ENCODE measurements at regions not wholly inside any gene's neighbourhood (a gene's known extent, or its start where the extent isn't known, plus 50 kb on each side); places are given as distances from the start of the nearest gene placed in this dataset.

- Mint-ChIP-seq H3K36me3 (ENCODE audit: low read depth) (no peaks in the 10 kb centered on the region), H3K4me1 (ENCODE audit: low read depth) (no peaks in the 10 kb centered on the region), H3K9me3 (ENCODE audit: insufficient read depth) (no peaks in the 10 kb centered on the region), H3K27me3 (ENCODE audit: low read depth) (peaks cover 2% of the 10 kb centered on the region), H3K4me3 (no peak overlapping the region), H3K27ac (no peak overlapping the region)
- no peak for ATAC-seq
- ChIA-PET CTCF (no interaction called here), POLR2A (no interaction called here)
- DNase-seq = no peak
Observed at GRCh38 chr2:59691518-59692190, 861.8 kb downstream of the BCL11A start.

GRCh38 chr2:59690849-59691248, 862.6 kb downstream of the BCL11A start:
- no peak for DNase-seq
- Mint-ChIP-seq H3K9me3 (ENCODE audit: insufficient read depth) (no peaks in the 10 kb centered on the region), H3K27me3 (ENCODE audit: low read depth) (peaks cover 2% of the 10 kb centered on the region), H3K27ac (no peak overlapping the region), H3K36me3 (ENCODE audit: low read depth) (no peaks in the 10 kb centered on the region), H3K4me3 (no peak overlapping the region), H3K4me1 (ENCODE audit: low read depth) (no peaks in the 10 kb centered on the region)
- POLR2A ChIA-PET = no interaction called here
- CTCF ChIA-PET = no interaction called here
- no peak for ATAC-seq

GRCh38 chr2:59684771-59685166, 868.7 kb downstream of the BCL11A start:
- Mint-ChIP-seq H3K4me3 (no peak overlapping the region), H3K9me3 (ENCODE audit: insufficient read depth) (peaks cover 6% of the 10 kb centered on the region), H3K27me3 (ENCODE audit: low read depth) (peaks cover 2% of the 10 kb centered on the region), H3K36me3 (ENCODE audit: low read depth) (no peaks in the 10 kb centered on the region), H3K27ac (no peak overlapping the region), H3K4me1 (ENCODE audit: low read depth) (no peaks in the 10 kb centered on the region)
- no peak for ATAC-seq
- DNase-seq = no peak
- CTCF ChIA-PET = no interaction called here
- POLR2A ChIA-PET = no interaction called here

- POLR2A ChIA-PET = no interaction called here
- ATAC-seq = no peak
- Mint-ChIP-seq H3K9me3 (ENCODE audit: insufficient read depth) (peaks cover 6% of the 10 kb centered on the region), H3K27ac (no peak overlapping the region), H3K4me3 (no peak overlapping the region), H3K27me3 (ENCODE audit: low read depth) (peaks cover 2% of the 10 kb centered on the region), H3K36me3 (ENCODE audit: low read depth) (no peaks in the 10 kb centered on the region), H3K4me1 (ENCODE audit: low read depth) (no peaks in the 10 kb centered on the region)
- CTCF ChIA-PET = no interaction called here
- DNase-seq = no peak
Observed at GRCh38 chr2:59684116-59684770, 869.2 kb downstream of the BCL11A start.

GRCh38 chr2:59680863-59681262, 872.6 kb downstream of the BCL11A start:
- no peaks in the 10 kb centered on the region for H3K4me1 Mint-ChIP-seq (ENCODE audit: low read depth)
- H3K27me3 Mint-ChIP-seq (ENCODE audit: low read depth) = no peaks in the 10 kb centered on the region
- H3K27ac Mint-ChIP-seq = no peak overlapping the region
- peaks cover 6% of the 10 kb centered on the region for H3K9me3 Mint-ChIP-seq (ENCODE audit: insufficient read depth)
- DNase-seq = no peak
- H3K36me3 Mint-ChIP-seq (ENCODE audit: low read depth) = no peaks in the 10 kb centered on the region
- ChIA-PET CTCF (no interaction called here), POLR2A (no interaction called here)
- no peak overlapping the region for H3K4me3 Mint-ChIP-seq
- no peak for ATAC-seq

- Mint-ChIP-seq H3K27ac (no peak overlapping the region), H3K4me1 (ENCODE audit: low read depth) (no peaks in the 10 kb centered on the region), H3K36me3 (ENCODE audit: low read depth) (no peaks in the 10 kb centered on the region), H3K27me3 (ENCODE audit: low read depth) (no peaks in the 10 kb centered on the region), H3K9me3 (ENCODE audit: insufficient read depth) (no peaks in the 10 kb centered on the region), H3K4me3 (no peak overlapping the region)
- no peak for DNase-seq
- no peak for ATAC-seq
- ChIA-PET CTCF (no interaction called here), POLR2A (no interaction called here)
Observed at GRCh38 chr2:59677158-59677557, 876.3 kb downstream of the BCL11A start.

- Mint-ChIP-seq H3K36me3 (ENCODE audit: low read depth) (no peaks in the 10 kb centered on the region), H3K27ac (no peak overlapping the region), H3K9me3 (ENCODE audit: insufficient read depth) (no peaks in the 10 kb centered on the region), H3K4me3 (no peak overlapping the region), H3K27me3 (ENCODE audit: low read depth) (no peaks in the 10 kb centered on the region), H3K4me1 (ENCODE audit: low read depth) (no peaks in the 10 kb centered on the region)
- DNase-seq = no peak
- ChIA-PET POLR2A (no interaction called here), CTCF (no interaction called here)
- no peak for ATAC-seq
Observed at GRCh38 chr2:59674100-59674499, 879.4 kb downstream of the BCL11A start.

GRCh38 chr2:59665021-59665420, 888.4 kb downstream of the BCL11A start:
- H3K9me3 Mint-ChIP-seq (ENCODE audit: insufficient read depth) = no peaks in the 10 kb centered on the region
- no peak overlapping the region for H3K4me3 Mint-ChIP-seq
- no peaks in the 10 kb centered on the region for H3K36me3 Mint-ChIP-seq (ENCODE audit: low read depth)
- no peak overlapping the region for H3K27ac Mint-ChIP-seq
- DNase-seq = no peak
- no peaks in the 10 kb centered on the region for H3K4me1 Mint-ChIP-seq (ENCODE audit: low read depth)
- ATAC-seq = no peak
- H3K27me3 Mint-ChIP-seq (ENCODE audit: low read depth) = no peaks in the 10 kb centered on the region
- ChIA-PET POLR2A (no interaction called here), CTCF (no interaction called here)

GRCh38 chr2:59662127-59662861, 891.2 kb downstream of the BCL11A start:
- Mint-ChIP-seq H3K27me3 (ENCODE audit: low read depth) (no peaks in the 10 kb centered on the region), H3K4me3 (no peak overlapping the region), H3K36me3 (ENCODE audit: low read depth) (no peaks in the 10 kb centered on the region), H3K4me1 (ENCODE audit: low read depth) (no peaks in the 10 kb centered on the region), H3K27ac (no peak overlapping the region), H3K9me3 (ENCODE audit: insufficient read depth) (no peaks in the 10 kb centered on the region)
- ChIA-PET CTCF (no interaction called here), POLR2A (no interaction called here)
- DNase-seq (no peak), ATAC-seq (no peak)

- ChIA-PET POLR2A (no interaction called here), CTCF (no interaction called here)
- H3K36me3 Mint-ChIP-seq (ENCODE audit: low read depth) = no peaks in the 10 kb centered on the region
- ATAC-seq (no peak), DNase-seq (no peak)
- no peak overlapping the region for H3K4me3 Mint-ChIP-seq
- no peaks in the 10 kb centered on the region for H3K9me3 Mint-ChIP-seq (ENCODE audit: insufficient read depth)
- H3K27me3 Mint-ChIP-seq (ENCODE audit: low read depth) = no peaks in the 10 kb centered on the region
- H3K4me1 Mint-ChIP-seq (ENCODE audit: low read depth) = no peaks in the 10 kb centered on the region
- no peak overlapping the region for H3K27ac Mint-ChIP-seq
Observed at GRCh38 chr2:59660262-59660661, 893.2 kb downstream of the BCL11A start.

GRCh38 chr2:59658906-59659635, 894.4 kb downstream of the BCL11A start:
- Mint-ChIP-seq H3K9me3 (ENCODE audit: insufficient read depth) (no peaks in the 10 kb centered on the region), H3K27me3 (ENCODE audit: low read depth) (no peaks in the 10 kb centered on the region), H3K4me1 (ENCODE audit: low read depth) (no peaks in the 10 kb centered on the region), H3K27ac (no peak overlapping the region), H3K36me3 (ENCODE audit: low read depth) (no peaks in the 10 kb centered on the region), H3K4me3 (no peak overlapping the region)
- ChIA-PET POLR2A (no interaction called here), CTCF (no interaction called here)
- DNase-seq (no peak), ATAC-seq (no peak)

GRCh38 chr2:59655809-59656208, 897.6 kb downstream of the BCL11A start:
- H3K27me3 Mint-ChIP-seq (ENCODE audit: low read depth) = no peaks in the 10 kb centered on the region
- POLR2A ChIA-PET = no interaction called here
- CTCF ChIA-PET = no interaction called here
- no peak overlapping the region for H3K4me3 Mint-ChIP-seq
- DNase-seq = no peak
- no peaks in the 10 kb centered on the region for H3K9me3 Mint-ChIP-seq (ENCODE audit: insufficient read depth)
- no peak overlapping the region for H3K27ac Mint-ChIP-seq
- ATAC-seq = no peak
- H3K4me1 Mint-ChIP-seq (ENCODE audit: low read depth) = no peaks in the 10 kb centered on the region
- no peaks in the 10 kb centered on the region for H3K36me3 Mint-ChIP-seq (ENCODE audit: low read depth)

Data from activated CD8-positive, alpha-beta T cell treated with anti-CD3 and anti-CD28 coated beads, Interleukin-2, amount 10 ng/mL, durations not matched to agents 7 days and 5 days (primary cell).